ENCODE measurements at regions not wholly inside any gene's neighbourhood (a gene's known extent, or its start where the extent isn't known, plus 50 kb on each side); places are given as distances from the start of the nearest gene placed in this dataset.

DNA sequence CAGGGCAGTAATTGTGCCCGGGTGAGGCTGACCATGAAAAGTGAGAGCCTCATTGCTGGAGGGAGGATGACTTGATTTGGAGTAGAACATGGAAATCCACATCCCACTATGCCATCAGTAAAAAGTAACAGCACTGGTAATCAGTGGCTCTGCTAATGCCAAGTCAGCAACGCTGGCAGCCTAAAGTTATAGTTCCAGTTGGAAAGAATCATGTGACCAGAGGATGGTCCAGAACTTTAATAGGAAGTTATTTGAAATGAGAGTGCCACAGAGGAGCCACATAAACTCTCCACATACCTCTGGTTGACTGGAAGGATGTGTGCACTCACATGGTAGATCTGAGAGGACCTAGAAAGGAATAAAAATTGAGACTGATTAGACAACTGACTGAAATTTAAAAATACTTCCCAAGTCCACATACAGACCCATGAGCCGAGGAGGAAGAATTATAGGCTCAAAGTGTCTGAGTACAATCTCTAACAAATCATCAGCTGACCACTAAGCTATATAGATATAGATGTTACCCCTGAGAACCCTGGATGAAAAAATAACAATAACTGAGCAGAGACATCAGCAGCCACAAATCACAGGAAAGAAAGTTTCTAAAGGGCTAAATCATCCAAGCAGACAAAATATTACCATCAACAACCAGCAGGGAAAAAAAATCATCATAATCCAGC lies 346.8 kb downstream of the STK39 start:
- no peak for DNase-seq

DNA sequence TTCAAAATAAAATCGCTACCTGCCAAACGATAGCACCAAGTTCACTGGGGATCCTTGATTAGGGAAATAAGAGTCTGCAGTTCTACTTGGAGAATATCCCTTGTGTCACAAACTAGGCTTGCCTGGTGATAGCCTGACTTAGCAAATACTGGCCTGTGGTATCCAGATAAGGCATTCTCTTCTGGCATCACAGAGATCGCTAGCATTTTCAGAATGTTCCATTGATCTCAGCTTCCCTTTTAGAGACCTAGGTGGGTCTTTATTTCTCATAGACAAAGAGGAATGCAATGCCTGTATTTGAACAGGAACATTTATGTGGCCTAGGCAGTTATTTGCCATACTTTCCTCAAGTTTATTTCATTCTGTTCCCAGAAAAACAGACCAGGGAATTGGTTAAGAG lies 349.1 kb downstream of the STK39 start:
- DNase-seq, result no peak

DNA sequence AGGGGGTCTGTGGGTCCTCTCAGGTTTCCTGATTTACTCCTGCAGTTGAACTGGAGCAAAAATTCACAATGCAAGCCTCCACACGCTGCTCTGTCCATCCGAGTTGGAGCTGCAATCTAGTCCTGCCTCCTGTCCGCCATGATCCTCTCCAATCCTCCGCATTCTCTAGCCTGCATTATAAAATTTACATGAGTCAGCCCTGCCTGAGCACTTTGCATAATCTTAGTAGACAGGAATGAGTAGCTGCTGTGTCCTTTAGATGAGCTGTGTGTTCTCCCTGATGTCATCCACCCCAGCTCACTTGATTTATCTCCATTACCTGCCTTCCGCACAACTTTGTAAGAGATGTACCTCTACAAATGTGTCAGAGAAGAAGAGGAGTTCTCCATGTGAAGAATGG lies 355.6 kb downstream of the STK39 start:
- DNase-seq, result no peak

DNA sequence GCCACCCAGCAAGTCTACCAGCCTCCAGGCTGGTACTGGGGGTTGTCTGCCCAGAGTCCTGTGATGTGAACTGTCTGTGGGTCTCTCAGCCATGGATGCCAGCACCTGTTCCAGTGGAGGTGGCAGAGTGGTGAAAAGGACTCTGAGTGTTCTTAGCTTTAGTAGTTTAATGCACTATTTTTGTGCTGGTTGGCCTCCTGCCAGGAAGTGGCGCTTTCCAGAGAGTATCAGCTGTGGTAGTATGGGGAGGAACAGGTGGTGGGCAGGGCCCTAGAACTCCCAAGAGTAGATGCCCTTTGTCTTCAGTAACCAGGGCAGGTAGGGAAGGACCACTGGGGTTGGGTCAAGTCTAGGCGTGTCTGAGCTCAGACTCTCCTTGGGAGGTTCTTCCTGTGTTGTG lies 356.7 kb downstream of the STK39 start:
- no peak for DNase-seq

DNA sequence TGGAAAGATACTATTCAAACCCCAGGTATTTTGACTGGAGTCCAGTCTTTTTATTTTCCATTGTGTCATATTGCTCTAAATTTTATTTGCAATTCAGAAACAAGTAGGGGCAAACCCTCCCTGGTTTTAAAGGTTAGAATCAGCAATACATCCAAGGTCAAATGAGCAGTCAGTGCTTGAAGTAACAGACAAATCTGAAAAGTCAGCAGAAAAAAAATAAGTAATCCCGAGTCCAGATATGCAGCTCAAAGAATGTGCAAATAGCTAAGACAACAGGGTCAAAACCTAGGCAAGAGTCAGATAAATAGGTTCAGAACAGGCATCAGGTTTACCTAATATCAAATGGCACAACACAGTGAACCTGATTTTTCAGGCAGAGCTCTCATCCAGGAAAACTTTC lies 367.0 kb downstream of the STK39 start:
- no peak for DNase-seq

DNA sequence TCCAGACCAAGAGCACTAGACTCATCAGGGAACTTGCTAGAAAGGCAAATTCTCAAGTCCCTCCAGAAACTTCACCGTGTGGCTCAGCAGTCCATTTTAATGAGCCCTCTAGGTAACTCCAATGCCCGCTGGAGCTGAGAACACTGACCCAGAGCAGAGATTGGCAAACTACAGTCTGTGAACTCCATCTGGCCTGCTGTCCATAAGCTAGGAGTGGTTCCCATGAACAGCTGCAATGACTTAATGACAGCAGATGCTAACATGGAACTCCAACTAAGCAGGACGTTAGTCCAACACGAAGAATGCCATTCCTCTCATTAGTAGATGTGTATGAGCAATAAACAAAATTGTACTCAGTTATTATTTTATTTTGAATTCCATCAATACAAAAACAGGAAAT lies 371.9 kb downstream of the STK39 start:
- no peak for DNase-seq

DNA sequence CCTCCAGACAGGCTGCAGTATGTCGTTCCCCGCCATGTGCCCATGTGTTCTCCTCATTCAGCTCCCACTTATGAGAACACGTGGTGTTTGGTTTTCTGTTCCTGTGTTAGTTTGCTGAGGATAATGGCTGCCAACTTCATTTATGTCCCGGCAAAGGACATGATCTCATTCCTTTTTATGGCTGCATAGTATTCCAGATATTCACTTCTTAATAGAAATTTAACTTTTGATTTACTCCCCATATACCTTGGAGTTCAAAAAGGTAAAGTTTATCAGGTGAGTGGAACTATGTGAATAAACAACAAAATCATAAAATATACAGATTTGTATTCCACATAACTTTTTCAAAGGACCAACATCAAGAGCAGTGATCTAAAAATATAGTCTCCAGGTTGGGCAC lies 372.6 kb downstream of the STK39 start:
- DNase-seq, result no peak

DNA sequence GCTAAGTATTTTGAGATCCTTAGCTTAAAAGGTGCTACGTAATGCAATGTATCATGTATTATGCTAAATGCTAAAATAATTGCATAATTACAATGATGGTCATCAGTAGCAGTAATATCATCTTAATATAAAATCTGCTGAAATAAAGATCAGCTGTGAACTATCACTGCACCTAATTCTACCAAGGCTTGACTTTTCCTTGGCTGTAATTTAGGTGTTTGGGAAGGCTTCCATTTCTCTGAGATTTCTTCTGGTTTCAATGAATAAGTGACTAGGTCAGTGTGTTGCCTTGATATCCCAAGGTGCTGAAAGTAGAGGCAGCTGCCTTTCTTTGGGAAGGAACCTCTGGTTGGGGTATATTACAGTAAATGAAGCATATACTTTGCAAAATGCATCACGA lies 376.1 kb downstream of the STK39 start:
- DNase-seq, result no peak

DNA sequence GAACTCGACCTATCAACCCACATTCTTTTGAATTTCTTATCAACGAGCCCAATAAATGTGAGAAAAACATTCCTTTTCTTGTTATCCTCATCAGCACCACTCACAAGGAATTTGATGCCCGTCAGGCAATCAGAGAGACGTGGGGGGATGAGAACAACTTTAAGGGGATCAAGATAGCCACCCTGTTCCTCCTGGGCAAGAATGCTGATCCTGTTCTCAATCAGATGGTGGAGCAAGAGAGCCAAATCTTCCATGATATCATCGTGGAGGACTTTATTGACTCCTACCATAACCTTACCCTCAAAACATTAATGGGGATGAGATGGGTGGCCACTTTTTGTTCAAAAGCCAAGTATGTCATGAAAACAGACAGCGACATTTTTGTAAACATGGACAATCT lies 378.2 kb downstream of the STK39 start:
- no peak for DNase-seq

DNA sequence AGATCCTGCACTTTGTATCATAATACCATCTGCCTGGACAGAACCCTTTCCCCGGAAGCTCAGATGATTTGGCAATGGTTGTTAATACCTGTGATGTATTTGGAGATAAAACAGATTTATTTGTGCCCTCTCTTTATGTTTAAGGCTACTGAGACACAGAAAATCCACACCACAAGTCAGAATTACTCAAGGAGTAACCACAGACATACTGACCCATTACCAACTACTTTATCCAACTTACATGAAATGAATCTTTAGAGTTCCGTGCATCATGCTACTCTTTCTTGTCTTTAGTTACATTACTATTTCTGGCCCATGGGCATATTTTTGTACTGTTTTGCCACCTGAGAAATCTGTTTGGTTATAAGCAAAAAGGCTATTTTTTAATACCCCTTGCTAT lies 384.0 kb downstream of the STK39 start:
- no peak for DNase-seq

DNA sequence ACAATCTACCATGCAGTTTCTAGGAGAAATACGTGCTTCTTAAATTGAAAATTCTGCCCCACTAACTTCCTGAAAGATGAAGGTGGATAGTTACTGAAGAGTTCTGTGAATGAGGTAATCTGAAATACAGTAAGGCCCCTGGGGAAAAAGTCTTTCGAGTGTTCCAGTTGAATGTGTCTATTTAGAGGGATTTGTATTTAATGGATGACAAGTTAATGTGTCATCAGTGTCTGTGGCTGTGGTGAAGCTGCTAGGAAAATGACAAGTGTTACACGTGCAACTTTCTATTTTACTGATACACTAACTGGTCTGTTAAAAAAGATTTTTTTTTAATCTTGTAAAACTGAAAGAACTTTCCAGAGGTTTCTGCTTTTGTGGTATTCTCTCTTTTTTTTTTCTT lies 384.6 kb downstream of the STK39 start:
- DNase-seq, result no peak

DNA sequence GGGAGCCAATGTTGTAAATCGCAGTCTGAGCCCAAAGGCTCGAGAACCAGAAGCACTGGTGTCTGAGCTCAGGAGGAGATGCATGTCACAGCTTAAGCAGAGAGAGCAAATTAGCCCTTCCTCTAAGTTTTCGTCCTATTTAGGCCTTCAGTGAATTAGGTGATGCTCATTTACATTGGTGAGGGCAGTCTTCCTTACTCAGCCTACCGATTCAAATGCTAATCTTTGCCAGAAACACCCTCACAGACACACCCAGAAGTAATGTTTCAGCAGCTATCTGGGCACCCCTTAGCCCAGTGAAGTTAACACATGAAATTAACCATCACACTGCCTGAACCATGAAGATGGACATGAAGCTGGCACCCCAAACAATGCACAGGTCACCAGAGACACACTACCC lies 385.1 kb downstream of the STK39 start:
- DNase-seq, result no peak

DNA sequence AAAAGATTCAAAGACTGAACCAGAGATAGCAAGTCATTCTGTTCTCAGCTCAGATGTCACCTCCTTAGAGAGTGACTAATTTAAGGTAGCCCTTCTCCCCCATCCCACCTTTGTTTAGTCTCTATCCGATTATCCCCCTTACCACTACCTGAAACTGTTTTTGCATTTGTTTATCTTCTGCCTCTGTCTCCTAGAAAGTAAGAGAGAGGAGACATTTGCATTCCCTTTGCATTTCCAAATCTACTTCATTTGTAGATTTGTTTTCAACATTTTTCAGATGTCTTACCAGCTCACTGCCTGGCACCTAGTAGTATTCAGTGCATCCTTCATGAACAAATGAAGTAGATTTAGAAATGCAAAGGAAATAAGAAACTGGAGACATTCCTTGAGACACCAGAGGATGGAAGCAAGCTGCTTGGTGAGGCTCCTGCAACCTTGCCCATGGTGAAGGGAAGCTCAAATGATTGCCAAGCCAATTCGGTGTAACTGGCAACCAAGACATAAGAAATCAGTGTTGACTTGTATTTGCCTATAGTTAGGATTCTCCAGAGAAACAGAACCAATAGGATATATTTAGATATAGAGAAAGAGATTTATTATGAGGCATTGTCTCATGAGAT lies 385.7 kb downstream of the STK39 start:
- no peak for DNase-seq

DNA sequence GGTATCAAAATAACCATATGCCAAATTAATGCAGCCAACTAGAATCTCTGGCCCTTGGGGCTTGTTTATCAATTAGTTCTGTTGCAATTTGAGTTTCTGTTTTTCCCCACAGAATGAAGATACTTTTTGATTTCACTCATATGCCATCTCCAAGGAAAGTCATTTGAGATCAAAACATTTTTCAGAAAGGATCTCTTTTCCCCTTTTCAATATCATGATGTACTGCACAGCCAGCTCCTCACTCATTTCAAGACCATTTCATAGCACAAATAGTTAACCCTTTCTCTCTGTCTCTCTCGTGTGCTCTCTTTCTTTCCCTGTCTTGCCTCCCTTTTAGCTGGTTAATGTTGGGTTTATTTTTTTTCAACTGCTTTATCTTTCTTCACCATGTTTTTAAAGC lies 387.3 kb downstream of the STK39 start:
- no peak for DNase-seq

DNA sequence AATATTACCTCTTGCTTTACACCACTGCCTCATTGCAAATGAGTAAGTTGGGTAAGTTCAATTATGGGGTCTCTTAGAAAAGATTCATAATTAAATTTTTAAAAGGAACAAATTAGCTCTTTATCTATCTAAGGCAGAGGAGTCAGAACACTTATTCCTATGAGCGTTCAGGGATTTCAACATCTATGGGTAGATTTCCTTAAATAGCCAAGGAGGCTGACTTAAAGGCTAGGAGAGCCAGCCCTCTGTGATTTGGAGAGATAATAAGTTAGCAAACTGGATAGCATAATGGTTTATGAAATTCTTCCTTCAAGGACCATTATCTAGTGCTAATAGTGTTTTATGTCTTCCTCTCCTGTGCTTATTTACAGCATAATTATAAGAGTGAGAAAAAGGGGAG lies 387.7 kb downstream of the STK39 start:
- DNase-seq, result no peak

DNA sequence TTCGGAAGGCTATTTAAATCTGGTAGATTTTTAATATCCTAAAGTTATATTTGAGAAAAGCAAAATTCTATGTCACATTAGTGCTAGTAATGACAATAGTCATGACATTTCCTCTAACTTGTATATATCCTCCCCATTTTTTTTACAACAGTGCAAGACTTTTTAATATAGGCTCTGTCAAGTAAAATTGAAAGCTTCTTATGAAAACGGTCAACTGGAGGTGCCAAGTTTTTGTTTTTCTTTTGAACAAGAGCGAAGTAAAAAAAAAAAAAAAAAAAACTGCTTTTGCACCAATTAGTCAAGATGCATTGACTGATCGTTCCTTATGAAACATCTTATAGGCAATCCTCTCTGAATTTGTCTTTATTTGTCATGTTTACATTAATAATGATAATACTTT lies 389.3 kb downstream of the STK39 start:
- no peak for DNase-seq

DNA sequence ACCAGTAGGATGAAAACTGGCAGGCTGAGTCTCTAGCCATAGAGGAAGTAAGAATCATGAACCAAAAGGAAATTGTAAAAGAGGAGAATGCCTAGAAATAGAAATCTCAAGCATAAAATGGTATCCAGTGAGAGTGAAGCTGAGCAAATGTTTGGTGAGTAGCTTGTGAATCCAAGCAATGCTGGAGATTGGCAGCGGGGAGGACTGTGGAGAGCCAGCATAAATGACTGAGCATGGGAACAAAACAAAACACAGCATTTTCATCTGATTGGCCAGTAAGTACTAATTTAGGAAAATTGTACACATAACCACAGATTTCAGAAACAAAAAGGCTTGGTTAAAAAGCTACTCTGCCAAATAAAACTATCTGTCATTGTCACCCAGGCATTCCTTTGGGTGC lies 390.0 kb downstream of the STK39 start:
- DNase-seq, result no peak

DNA sequence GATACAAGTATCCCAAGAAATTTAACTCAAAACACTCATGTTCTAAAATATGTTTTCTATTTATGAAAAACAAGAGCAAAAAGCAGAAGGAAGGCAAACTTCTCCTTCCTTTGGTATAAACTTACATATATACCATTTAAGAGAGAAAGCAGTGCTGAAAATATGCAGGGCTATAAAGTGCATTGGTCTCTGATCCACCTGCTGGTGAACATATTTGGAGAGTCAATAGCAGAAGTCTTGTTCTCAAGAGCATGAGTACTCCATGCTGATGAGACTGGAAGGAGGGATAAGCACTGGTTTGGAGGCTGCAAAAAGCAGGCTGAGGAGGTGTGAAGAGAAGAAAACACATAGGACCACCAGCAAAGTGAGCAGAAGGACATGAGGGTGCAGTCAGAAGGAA lies 391.2 kb downstream of the STK39 start:
- DNase-seq, result no peak

DNA sequence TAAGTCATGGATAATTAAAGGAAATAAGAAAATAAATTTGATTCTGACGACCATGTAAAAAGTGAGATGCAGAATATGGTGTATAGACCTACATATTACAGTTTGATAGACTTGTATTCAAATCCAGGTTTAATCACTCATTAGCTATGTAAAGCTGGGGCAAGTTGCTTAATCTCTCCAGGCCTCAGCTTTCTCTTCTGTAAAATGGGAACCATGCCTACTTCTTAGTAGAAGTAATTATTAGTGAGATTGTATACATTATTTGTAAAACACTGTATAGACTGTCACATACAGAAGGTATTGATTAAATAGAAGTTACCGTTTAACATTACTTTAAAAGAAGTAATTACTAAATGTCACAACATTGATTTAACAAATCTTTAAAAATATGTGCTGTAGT lies 392.2 kb downstream of the STK39 start:
- no peak for DNase-seq

DNA sequence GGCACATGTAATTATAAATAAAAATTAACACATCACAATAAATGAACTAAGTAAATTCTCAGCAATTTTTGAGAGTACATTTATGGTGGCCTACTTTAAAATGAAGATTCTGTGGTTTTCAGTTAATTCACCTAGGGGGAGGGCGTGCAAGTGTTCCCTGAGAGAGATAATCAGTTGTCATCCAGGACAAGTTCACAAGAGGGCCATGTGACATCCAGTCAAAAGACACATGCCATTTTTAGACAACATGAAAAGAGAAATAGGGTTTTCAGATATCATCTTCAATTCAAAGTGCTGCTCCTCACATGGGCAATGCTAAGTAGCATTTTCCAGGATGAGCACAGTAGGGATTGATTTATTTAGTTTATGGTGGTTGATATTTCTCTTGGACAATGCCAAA lies 393.7 kb downstream of the STK39 start:
- no peak for DNase-seq

DNA sequence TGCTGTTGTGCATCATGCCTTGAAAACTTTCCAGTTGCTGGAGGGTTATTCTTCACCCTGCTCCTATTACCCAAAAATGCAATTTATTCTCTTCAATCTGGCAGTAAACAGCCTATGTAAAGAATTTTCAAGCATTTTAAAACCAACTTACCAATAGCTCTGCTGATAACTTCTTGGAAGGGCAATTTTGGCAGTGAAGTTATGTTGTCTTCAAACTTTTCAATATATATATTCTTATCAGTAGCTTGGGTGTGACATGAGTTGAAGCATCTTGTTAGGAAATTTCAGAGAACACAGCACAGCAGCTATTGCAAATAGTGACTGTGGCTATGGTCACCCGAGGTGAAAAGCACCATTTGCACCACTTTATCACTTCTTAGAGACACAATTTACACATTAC lies 395.5 kb downstream of the STK39 start:
- no peak for DNase-seq

DNA sequence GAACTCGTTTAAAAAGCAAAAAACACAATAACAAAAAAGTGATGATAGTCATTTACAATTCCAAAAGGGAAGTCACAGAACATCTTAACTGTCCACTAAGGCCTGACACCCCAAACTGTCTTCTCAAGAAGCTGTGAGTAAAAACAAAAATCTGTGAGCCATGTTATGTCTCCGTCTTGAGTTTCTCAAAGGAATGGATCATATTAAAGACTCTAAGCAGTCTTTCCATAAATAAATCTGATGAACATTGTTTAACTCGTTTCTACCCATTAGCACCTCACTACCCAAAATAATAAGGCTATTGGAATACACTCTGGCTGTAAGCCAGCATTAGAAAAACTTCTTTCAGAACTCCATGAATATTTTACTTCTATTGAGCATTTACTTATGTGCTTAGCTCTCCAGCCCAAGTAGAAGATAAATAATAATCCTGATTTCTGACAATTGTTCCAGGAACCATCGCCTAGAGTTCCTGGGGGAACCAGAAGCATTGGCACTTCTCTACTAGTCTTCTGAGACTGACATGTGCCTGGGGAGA lies 396.0 kb downstream of the STK39 start:
- no peak for DNase-seq

DNA sequence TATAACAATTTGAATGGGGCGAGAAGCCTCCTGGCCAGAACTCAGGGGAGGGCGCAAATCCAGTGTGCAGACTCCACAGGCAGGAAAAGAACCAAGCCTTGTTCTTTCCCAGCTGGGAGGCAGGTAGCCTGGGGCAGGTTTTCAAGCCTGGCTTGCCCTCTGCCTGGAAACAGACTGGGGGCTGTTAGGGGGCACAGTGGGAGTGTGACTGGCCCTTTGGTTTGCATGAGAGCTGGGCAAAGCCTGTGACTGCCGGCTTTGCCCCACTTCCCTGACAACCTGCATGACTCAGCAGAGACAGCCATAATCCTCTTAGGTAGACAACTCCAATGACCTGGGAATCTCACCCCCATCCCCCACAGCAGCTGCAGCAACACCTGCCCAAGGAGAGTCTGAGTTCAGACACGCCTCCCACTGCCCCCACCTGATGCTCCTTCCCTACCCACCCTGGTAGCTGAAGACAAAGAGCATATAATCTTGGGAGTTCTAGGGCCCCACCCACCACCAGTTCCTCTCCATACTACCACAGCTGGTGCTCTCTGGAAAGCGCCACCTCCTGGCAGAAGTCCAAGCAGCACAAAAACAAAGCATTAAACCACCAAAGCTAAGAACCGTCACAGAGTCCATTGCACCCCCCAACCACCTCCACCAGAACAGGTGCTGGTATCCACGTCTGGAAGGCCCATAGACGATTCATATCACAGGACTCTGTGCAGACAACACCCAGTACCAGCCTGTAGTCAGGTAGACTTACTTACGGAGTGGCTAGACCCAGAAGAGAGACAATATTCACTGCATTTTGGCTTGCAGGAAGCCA lies 402.5 kb downstream of the STK39 start:
- no peak for DNase-seq

DNA sequence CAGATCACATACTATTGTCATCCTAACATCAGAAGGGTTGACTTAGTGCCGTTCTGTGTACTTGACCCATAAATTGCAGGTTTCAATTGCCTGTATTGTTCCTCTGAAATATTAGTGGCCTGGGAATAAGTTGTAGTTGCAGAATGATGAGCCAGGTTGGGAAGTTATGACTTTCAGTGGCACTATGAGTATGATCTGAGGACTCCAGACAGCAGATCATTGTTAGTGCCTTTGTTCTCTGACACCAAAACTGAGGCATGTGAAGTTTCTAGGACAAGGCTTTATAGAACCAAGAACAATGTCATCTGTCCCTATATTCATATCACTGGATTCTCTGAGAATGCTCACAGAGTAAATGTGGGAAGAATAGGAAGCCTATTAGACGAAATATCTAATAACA lies 403.7 kb downstream of the STK39 start:
- no peak for DNase-seq
